Parathyroid adenoma (tissue), 2 donors: ENCODE measurements at regions not wholly inside any gene's neighbourhood (a gene's known extent, or its start where the extent isn't known, plus 50 kb on each side); places are given as distances from the start of the nearest gene placed in this dataset.

Experiments
- H2AFZ ChIP-seq: fragments of 300-600 bp; sonication (generic); one replicate; pipeline ENCODE4 v1.7.0; 2017; ENCODE audit warnings: antibody characterized with exemption, mild to moderate bottlenecking
- H3K27ac ChIP-seq: fragments of 300-600 bp; sonication (generic); one replicate; pipeline ENCODE4 v1.7.0; 2017
- H3K27me3 ChIP-seq: fragments of 300-600 bp; sonication (generic); one replicate; pipeline ENCODE4 v1.7.0; 2017; ENCODE audit warnings: low read length; ENCODE audit not compliant: control insufficient read depth, insufficient read depth
- H3K36me3 ChIP-seq: fragments of 300-600 bp; sonication (generic); one replicate; pipeline ENCODE4 v1.7.0; 2017; ENCODE audit warnings: low read length; ENCODE audit not compliant: control insufficient read depth, insufficient read depth
- H3K4me1 ChIP-seq: fragments of 300-600 bp; sonication (generic); one replicate; pipeline ENCODE4 v1.7.0; 2017; ENCODE audit warnings: control low read depth
- H3K4me2 ChIP-seq: fragments of 300-600 bp; sonication (generic); one replicate; pipeline ENCODE4 v1.7.0; 2017; ENCODE audit warnings: low read length
- H3K4me3 ChIP-seq: fragments of 300-600 bp; sonication (generic); one replicate; pipeline ENCODE4 v1.7.0; 2017; ENCODE audit warnings: low read depth, low read length
- H3K79me2 ChIP-seq: fragments of 300-600 bp; sonication (generic); one replicate; pipeline ENCODE4 v1.7.0; 2017; ENCODE audit warnings: control low read depth
- H3K9ac ChIP-seq: fragments of 300-600 bp; sonication (generic); one replicate; pipeline ENCODE4 v1.7.0; 2017; ENCODE audit warnings: mild to moderate bottlenecking
- H3K9me3 ChIP-seq: fragments of 300-600 bp; sonication (generic); one replicate; pipeline ENCODE4 v1.7.0; 2017; ENCODE audit warnings: low read length; ENCODE audit not compliant: control insufficient read depth
- CTCF ChIP-seq: fragments of 300-600 bp; sonication (generic); IDR thresholded peaks from one replicate; pipeline ENCODE4 v1.7.0; 2017; ENCODE audit warnings: antibody characterized with exemption, mild to moderate bottlenecking
- donor health status: primary hyperparathyroidism.

GRCh38 chr2:3045318-3045921, 332.2 kb downstream of the EIPR1 start:
- H3K27me3 ChIP-seq, result no peaks in the 10 kb centered on the region
- H3K4me3 ChIP-seq, result no peak overlapping the region
- no peaks in the 10 kb centered on the region for H3K9me3 ChIP-seq
- no peak overlapping the region for H3K9ac ChIP-seq
- no peak overlapping the region for H2AFZ ChIP-seq
- H3K36me3 ChIP-seq, result no peaks in the 10 kb centered on the region
- H3K4me2 ChIP-seq, result no peak overlapping the region
- no peaks in the 10 kb centered on the region for H3K79me2 ChIP-seq
- TF ChIP-seq CTCF, result no peak
- no peak overlapping the region for H3K27ac ChIP-seq
- no peaks in the 10 kb centered on the region for H3K4me1 ChIP-seq

- no peak for TF ChIP-seq CTCF
- Histone ChIP-seq H3K9me3 (no peaks in the 10 kb centered on the region), H3K4me1 (no peaks in the 10 kb centered on the region), H3K4me2 (no peak overlapping the region), H3K27me3 (no peaks in the 10 kb centered on the region), H3K79me2 (no peaks in the 10 kb centered on the region), H3K36me3 (no peaks in the 10 kb centered on the region), H3K27ac (no peak overlapping the region), H3K4me3 (no peak overlapping the region), H3K9ac (no peak overlapping the region), H2AFZ (no peak overlapping the region)
Observed at GRCh38 chr2:3044587-3045317, 332.9 kb downstream of the EIPR1 start.

GRCh38 chr2:3043726-3044125, 333.9 kb downstream of the EIPR1 start:
- no peaks in the 10 kb centered on the region for H3K4me1 ChIP-seq
- H3K4me2 ChIP-seq, result no peak overlapping the region
- H3K27ac ChIP-seq, result no peak overlapping the region
- TF ChIP-seq CTCF, result no peak
- H3K36me3 ChIP-seq, result no peaks in the 10 kb centered on the region
- H3K79me2 ChIP-seq, result no peaks in the 10 kb centered on the region
- no peak overlapping the region for H3K4me3 ChIP-seq
- H3K9ac ChIP-seq, result no peak overlapping the region
- H2AFZ ChIP-seq, result no peak overlapping the region
- no peaks in the 10 kb centered on the region for H3K27me3 ChIP-seq
- H3K9me3 ChIP-seq, result no peaks in the 10 kb centered on the region

- no peaks in the 10 kb centered on the region for H3K4me1 ChIP-seq
- H3K27me3 ChIP-seq, result no peaks in the 10 kb centered on the region
- no peaks in the 10 kb centered on the region for H3K79me2 ChIP-seq
- no peaks in the 10 kb centered on the region for H3K9me3 ChIP-seq
- H3K36me3 ChIP-seq, result no peaks in the 10 kb centered on the region
- no peak overlapping the region for H3K4me3 ChIP-seq
- H3K9ac ChIP-seq, result no peak overlapping the region
- no peak overlapping the region for H2AFZ ChIP-seq
- no peak overlapping the region for H3K27ac ChIP-seq
- TF ChIP-seq CTCF, result no peak
- H3K4me2 ChIP-seq, result no peak overlapping the region
Observed at GRCh38 chr2:3042601-3043585, 334.7 kb downstream of the EIPR1 start.
